ENCODE measurements at regions not wholly inside any gene's neighbourhood (a gene's known extent, or its start where the extent isn't known, plus 50 kb on each side); places are given as distances from the start of the nearest gene placed in this dataset.
A peak's percentile ranks its signal among the peaks of the same experiment; 100 is the strongest.
"Not testable (repeated sequence)": the region's sequence is repeated elsewhere in the genome, so short reads cannot be mapped to it uniquely, and the experiment has no call there.

DNA sequence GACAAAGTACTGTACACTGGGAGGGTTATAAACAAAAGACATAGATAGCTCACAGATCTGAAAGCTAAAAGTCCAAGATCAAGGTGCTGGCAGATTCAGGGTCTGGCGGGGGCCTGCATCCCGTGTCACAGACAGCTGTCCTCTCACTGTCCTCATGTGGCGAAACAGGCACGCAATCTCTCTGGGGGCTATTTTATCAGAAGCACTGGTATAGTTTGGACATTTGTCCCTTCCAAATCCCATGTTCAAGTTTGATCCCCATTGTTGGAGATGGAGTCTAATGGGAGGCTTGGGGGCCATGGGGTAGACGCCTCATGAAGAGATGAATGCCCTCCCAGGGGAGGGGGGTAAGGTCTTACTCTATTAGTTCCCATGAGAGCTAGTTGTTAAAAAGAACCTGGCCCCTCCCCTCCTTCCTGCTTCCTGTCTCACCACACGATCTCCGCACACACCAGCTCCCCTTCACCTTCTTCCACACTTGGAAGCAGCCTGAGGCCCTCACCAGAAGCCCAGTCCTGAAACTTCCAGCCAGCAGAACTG is 72.5 kb upstream of the UCN3 start:
- Histone ChIP-seq H3K27ac (peak overlapping the region; percentile 91), H4K20me1 (ENCODE audit: insufficient read depth) (no peaks in the 10 kb centered on the region), H3K79me2 (ENCODE audit: insufficient read depth) (no peaks in the 10 kb centered on the region), H3K9me3 (ENCODE audit: low read depth) (no peaks in the 10 kb centered on the region), H2AFZ (peak overlapping the region; percentile 87), H3K4me3 (peak overlapping the region; percentile 56), H3K9ac (peak overlapping the region; percentile 63), H3K9me2 (ENCODE audit: insufficient read depth) (no peaks in the 10 kb centered on the region), H3K4me2 (ENCODE audit: unreplicated experiment) (peak overlapping the region; percentile 63), H3K27me3 (replicated peaks; ENCODE audit: insufficient read depth) (no peaks in the 10 kb centered on the region), H3F3A (ENCODE audit: insufficient read depth) (peaks cover 27% of the 10 kb centered on the region), H3K36me3 (ENCODE audit: low read depth) (no peaks in the 10 kb centered on the region), H3K4me1 (ENCODE audit: insufficient read depth) (peaks cover 14% of the 10 kb centered on the region)
- WGBS, 2 experiments (ENCODE audit: low coverage in 1 of 2, low lambda C conversion rate in 2 of 2, missing lambda C conversion rate in 2 of 2), result 75 to 82% methylated on average over 7 of the region's 7 CpGs
- TF ChIP-seq EZH2 (IDR thresholded peaks at IDR 0.05; ENCODE audit: insufficient read depth, poor library complexity, severe bottlenecking), result no peak
- TF ChIP-seq EZH2phosphoT487 (IDR thresholded peaks at IDR 0.05; ENCODE audit: insufficient read depth, low read depth), result no peak
- in situ Hi-C loops (cut with MboI), result no loop called here
- DNase-seq, result no peak

DNA sequence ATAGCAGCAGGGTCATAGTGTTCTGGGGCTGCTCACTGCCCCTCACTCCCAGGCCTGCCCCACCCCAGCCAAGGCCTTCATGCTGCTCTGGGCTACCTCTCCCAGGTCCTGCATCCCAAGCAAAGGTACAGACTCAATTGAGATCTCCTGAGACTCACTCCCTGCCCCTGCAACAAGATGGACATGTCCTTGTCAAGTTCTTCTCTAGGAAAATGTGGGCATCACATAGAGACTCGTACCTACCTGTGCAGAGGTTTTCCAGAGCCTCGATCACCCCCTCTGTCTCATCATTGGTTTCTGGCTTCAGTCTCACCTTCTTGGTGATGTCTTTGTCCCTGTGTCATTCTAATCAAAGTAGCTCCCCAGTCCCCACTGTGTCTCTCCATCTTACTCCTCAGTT is 71.8 kb upstream of the UCN3 start:
- H3K27me3 ChIP-seq (replicated peaks; ENCODE audit: insufficient read depth); H3K79me2 ChIP-seq (ENCODE audit: insufficient read depth); H2AFZ ChIP-seq; H3K36me3 ChIP-seq (ENCODE audit: low read depth); H3K9me3 ChIP-seq (ENCODE audit: low read depth); H3K9me2 ChIP-seq (ENCODE audit: insufficient read depth); H3K4me2 ChIP-seq (ENCODE audit: unreplicated experiment); H3K27ac ChIP-seq; H3K9ac ChIP-seq; in situ Hi-C loops (cut with MboI); DNase-seq; H4K20me1 ChIP-seq (ENCODE audit: insufficient read depth); H3K4me3 ChIP-seq: not testable (repeated sequence)
- H3F3A ChIP-seq (ENCODE audit: insufficient read depth), result peaks cover 28% of the 10 kb centered on the region
- peaks cover 14% of the 10 kb centered on the region for H3K4me1 ChIP-seq (ENCODE audit: insufficient read depth)
- 97 to 100% methylated on average over 2 of the region's 2 CpGs for WGBS, 2 experiments (ENCODE audit: low coverage in 1 of 2, low lambda C conversion rate in 2 of 2, missing lambda C conversion rate in 2 of 2)

DNA sequence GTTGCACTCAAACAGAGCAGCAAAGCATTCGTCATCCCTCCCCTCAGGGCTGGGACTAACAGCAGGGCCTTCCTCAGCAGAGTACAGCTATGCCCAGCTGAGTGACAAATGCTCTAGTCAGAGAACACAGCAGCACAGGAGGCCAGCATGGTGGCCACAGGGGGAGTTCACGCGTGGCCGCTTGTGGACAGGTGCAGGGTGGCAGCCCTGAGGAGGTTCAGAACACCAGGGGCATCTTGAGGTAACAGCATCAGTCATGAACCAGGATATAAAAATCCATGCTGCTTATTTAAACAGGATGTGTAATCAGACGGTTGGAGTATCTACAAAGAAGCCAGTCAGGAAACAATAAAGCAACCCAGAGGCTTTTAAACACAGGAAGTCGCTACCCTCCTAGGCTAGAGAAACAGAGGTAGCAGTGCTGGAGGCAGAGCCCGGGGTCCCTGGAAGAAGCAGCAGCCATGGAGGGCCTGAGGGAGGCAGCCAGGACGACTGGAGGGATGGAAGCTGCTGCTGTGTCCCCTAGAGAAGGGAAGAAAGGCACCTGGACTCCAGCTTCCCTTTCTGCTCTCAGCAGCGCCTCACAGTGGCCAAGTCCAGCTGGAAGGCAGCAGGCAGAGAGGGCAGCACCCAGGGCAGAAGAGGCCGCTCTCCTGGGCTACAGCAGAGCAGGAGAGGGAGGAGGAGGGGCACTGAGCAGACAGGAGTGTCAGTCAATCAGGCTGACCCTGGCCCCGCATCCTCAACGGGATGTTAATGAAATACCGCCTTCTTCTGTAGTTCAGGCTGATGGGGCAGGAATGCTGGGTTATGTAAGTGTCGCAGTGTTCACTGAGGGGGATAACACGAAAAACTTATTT is 70.8 kb upstream of the UCN3 start:
- H3K36me3 ChIP-seq (ENCODE audit: low read depth), result no peaks in the 10 kb centered on the region
- no peaks in the 10 kb centered on the region for H4K20me1 ChIP-seq (ENCODE audit: insufficient read depth)
- peak; percentile 62 for DNase-seq
- 71 to 73% methylated on average over 15 of the region's 15 CpGs for WGBS, 2 experiments (ENCODE audit: low coverage in 1 of 2, low lambda C conversion rate in 2 of 2, missing lambda C conversion rate in 2 of 2)
- H3K27me3 ChIP-seq (replicated peaks; ENCODE audit: insufficient read depth), result no peaks in the 10 kb centered on the region
- H3K9ac ChIP-seq, result peak overlapping the region; percentile 32; the same call in 1 of the 2 replicates
- peak overlapping the region; percentile 50 for H3K27ac ChIP-seq
- H3K4me3 ChIP-seq, result no peak overlapping the region
- no peaks in the 10 kb centered on the region for H3K9me2 ChIP-seq (ENCODE audit: insufficient read depth)
- H3K79me2 ChIP-seq (ENCODE audit: insufficient read depth), result no peaks in the 10 kb centered on the region
- no peaks in the 10 kb centered on the region for H3K9me3 ChIP-seq (ENCODE audit: low read depth)
- H3K4me2 ChIP-seq (ENCODE audit: unreplicated experiment), result no peak overlapping the region
- H3K4me1 ChIP-seq (ENCODE audit: insufficient read depth), result peaks cover 14% of the 10 kb centered on the region
- peaks cover 28% of the 10 kb centered on the region for H3F3A ChIP-seq (ENCODE audit: insufficient read depth)
- peak overlapping the region; percentile 87 for H2AFZ ChIP-seq
- TF ChIP-seq EZH2phosphoT487 (IDR thresholded peaks at IDR 0.05; ENCODE audit: insufficient read depth, low read depth) (no peak), EZH2 (IDR thresholded peaks at IDR 0.05; ENCODE audit: insufficient read depth, poor library complexity, severe bottlenecking) (no peak)
- in situ Hi-C loops (cut with MboI), result no loop called here

DNA sequence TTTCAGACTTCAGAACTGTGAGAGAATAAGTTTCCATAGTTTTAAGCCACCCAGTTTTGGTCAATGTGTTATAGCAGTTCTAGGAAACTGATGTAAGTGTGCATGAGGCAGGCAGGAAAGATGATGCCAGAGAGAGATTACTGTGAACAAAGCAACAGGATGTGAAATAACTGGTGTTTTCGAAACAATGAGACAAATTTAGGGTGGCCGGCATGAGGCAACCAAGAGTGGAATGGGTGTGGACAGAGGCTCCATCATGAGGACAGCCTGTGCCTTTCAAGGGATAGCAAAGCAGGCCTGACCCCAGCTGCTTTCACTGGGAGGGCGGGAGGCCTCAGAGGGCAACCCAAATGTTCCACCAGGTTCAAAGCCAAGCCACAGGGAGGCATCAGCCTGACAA is 67.3 kb upstream of the UCN3 start:
- no peaks in the 10 kb centered on the region for H3K9me2 ChIP-seq (ENCODE audit: insufficient read depth)
- WGBS, 2 experiments (ENCODE audit: low coverage in 1 of 2, low lambda C conversion rate in 2 of 2, missing lambda C conversion rate in 2 of 2), result 37 to 48% methylated on average over 3 of the region's 3 CpGs
- H3K36me3 ChIP-seq (ENCODE audit: low read depth), result no peaks in the 10 kb centered on the region
- no peak overlapping the region for H3K4me3 ChIP-seq
- no peaks in the 10 kb centered on the region for H3K9me3 ChIP-seq (ENCODE audit: low read depth)
- H3K4me1 ChIP-seq (ENCODE audit: insufficient read depth), result peaks cover under 1% of the 10 kb centered on the region
- H3K27me3 ChIP-seq (replicated peaks; ENCODE audit: insufficient read depth), result no peaks in the 10 kb centered on the region
- H3K4me2 ChIP-seq (ENCODE audit: unreplicated experiment), result peak overlapping the region; percentile 15
- no peak for TF ChIP-seq EZH2phosphoT487 (IDR thresholded peaks at IDR 0.05; ENCODE audit: insufficient read depth, low read depth)
- TF ChIP-seq EZH2 (IDR thresholded peaks at IDR 0.05; ENCODE audit: insufficient read depth, poor library complexity, severe bottlenecking), result no peak
- no peaks in the 10 kb centered on the region for H3K79me2 ChIP-seq (ENCODE audit: insufficient read depth)
- H2AFZ ChIP-seq, result peak overlapping the region; percentile 74
- peak; percentile 63 for DNase-seq
- H3F3A ChIP-seq (ENCODE audit: insufficient read depth), result 0 out of 2 replicates have a peak, but pooled peaks cover 6% of the 10 kb centered on the region
- no peak overlapping the region for H3K9ac ChIP-seq
- in situ Hi-C loops (cut with MboI), result no loop called here
- no peaks in the 10 kb centered on the region for H4K20me1 ChIP-seq (ENCODE audit: insufficient read depth)
- peak overlapping the region; percentile 52 for H3K27ac ChIP-seq

Measured in GM23248 (cell line).